Brain microvascular endothelial cell (primary cell): ENCODE measurements at regions not wholly inside any gene's neighbourhood (a gene's known extent, or its start where the extent isn't known, plus 50 kb on each side); places are given as distances from the start of the nearest gene placed in this dataset.

ENCODE experiments used
- DNase-seq: peaks from one replicate; pipeline ENCODE4 v3.0.0-alpha.2; 2020
- H3K27ac ChIP-seq: fragments of 250-450 bp; sonication (Bioruptor Pico); 2 replicates; pipeline ENCODE4 v1.5.1; 2020; ENCODE audit warnings: mild to moderate bottlenecking, moderate library complexity
- H3K27me3 ChIP-seq: fragments of 250-450 bp; sonication (Bioruptor Pico); replicated peaks from 2 replicates; pipeline ENCODE4 v1.5.1; 2020; ENCODE audit warnings: mild to moderate bottlenecking
- H3K36me3 ChIP-seq: fragments of 250-450 bp; sonication (Bioruptor Pico); replicated peaks from 2 replicates; pipeline ENCODE4 v1.5.1; 2020; ENCODE audit warnings: mild to moderate bottlenecking
- H3K4me3 ChIP-seq: 2 replicates; pipeline ENCODE4 v1.5.1; 2011; ENCODE audit warnings: low read depth, mild to moderate bottlenecking, control low read depth, low read length, moderate library complexity
- in situ Hi-C: cut with HindIII; loops from 2 replicates; pipeline ENCODE4 v1.10.0; 2017; ENCODE audit warnings: low sequenced_read_pairs, low pct_ligation_motif_present
- TF ChIP-seq, protein P1 (sequence below): IDR thresholded peaks from 2 replicates; pipeline ENCODE4 v1.5.1; 2011; ENCODE audit warnings: low read depth, mild to moderate bottlenecking, moderate library complexity, low read length, control low read depth, inconsistent platforms; ENCODE audit errors: missing control alignments

DNA sequence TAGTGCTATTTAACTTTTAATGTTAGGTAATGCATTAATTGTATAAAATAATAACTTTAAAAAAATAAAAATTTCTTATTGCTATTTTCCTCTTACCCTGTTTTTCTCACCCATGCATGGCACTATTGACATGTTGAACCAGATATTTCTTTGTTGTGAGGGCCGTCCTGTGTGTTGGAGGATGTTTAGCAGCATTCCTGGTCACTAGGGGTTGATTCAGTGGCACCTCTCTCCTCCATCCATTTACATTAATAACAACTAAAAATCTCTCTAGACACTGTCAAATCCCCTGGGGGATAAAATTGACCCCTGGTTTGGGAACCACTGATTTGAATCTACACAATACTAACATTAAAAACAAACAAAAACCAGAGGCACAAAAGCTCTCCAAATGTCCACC lies 147.5 kb upstream of the MIS18BP1 start:
- TF ChIP-seq, protein P1, sequence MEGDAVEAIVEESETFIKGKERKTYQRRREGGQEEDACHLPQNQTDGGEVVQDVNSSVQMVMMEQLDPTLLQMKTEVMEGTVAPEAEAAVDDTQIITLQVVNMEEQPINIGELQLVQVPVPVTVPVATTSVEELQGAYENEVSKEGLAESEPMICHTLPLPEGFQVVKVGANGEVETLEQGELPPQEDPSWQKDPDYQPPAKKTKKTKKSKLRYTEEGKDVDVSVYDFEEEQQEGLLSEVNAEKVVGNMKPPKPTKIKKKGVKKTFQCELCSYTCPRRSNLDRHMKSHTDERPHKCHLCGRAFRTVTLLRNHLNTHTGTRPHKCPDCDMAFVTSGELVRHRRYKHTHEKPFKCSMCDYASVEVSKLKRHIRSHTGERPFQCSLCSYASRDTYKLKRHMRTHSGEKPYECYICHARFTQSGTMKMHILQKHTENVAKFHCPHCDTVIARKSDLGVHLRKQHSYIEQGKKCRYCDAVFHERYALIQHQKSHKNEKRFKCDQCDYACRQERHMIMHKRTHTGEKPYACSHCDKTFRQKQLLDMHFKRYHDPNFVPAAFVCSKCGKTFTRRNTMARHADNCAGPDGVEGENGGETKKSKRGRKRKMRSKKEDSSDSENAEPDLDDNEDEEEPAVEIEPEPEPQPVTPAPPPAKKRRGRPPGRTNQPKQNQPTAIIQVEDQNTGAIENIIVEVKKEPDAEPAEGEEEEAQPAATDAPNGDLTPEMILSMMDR: no peak
- DNase-seq: no peak
- no peak overlapping the region for H3K4me3 ChIP-seq
- no peak overlapping the region for H3K27ac ChIP-seq
- in situ Hi-C loops: no loop called here
- H3K27me3 ChIP-seq: no peaks in the 10 kb centered on the region
- H3K36me3 ChIP-seq: no peaks in the 10 kb centered on the region

DNA sequence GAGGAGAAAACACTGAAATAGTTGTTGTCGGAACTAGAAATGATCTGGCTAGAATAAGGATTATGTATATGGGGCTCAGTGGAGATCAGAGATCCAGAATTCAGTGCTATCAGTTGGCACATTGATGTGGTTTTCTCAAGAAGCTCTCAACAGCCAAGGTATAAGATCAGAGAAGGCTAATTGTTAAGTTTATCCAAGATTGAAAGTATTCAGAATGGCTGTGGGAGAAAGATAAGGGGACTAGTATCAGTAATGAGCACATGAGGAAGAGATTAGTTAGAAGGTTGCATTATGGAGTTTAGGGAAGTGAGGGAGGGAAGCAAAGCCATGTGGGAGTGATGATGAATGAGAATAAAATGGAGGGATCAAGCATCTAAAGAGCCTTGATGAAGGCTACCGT lies 128.1 kb upstream of the MIS18BP1 start:
- no peak for DNase-seq
- H3K27ac ChIP-seq: no peak overlapping the region
- H3K27me3 ChIP-seq: no peaks in the 10 kb centered on the region
- in situ Hi-C loops: no loop called here
- TF ChIP-seq, protein P1: no peak
- H3K36me3 ChIP-seq: no peaks in the 10 kb centered on the region
- no peak overlapping the region for H3K4me3 ChIP-seq

DNA sequence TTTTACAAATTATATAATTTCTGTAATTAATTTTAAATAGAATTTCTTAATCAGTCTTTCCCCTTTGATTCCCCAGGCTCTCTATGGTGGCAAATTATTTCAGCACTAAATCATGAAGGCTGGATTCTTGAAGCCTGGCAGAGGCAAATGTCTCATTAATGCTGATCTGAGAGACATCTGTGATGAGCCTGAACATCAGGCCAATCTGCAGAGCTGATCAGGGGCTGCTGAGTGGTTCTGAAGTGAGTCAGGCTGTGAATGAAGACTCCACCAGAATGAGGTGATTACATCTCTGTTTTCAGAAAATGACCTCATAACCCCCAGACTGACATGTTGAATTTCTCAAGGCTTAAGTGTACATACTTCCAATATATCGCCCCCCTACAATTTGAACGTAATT lies 124.2 kb upstream of the MIS18BP1 start:
- TF ChIP-seq, protein P1: no peak
- no peaks in the 10 kb centered on the region for H3K27me3 ChIP-seq
- H3K4me3 ChIP-seq: no peak overlapping the region
- no peak for DNase-seq
- H3K27ac ChIP-seq: no peak overlapping the region
- in situ Hi-C loops: no loop called here
- no peaks in the 10 kb centered on the region for H3K36me3 ChIP-seq

DNA sequence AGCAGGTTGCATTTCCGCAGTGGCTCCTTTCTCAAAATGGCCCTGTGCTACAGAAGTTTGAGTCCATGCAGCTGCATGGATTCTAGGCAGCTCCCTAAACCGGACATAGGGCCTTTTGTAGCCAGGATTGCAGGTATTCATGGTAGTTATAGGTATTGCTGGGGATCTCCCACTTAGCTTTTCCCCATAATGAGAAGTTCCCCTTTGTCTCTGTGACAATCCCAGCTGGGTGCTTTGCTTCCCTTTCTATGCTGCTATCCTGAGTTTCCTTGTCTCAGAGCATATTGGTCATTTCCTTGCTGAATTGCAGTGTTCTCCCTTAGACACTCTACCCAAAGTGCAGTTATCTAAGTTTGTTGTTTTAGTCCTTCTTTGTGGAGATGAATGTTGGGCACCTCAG lies 120.9 kb upstream of the MIS18BP1 start:
- no peak for DNase-seq
- H3K4me3 ChIP-seq: no peak overlapping the region
- H3K36me3 ChIP-seq: no peaks in the 10 kb centered on the region
- no peaks in the 10 kb centered on the region for H3K27me3 ChIP-seq
- in situ Hi-C loops: no loop called here
- TF ChIP-seq, protein P1: no peak
- no peak overlapping the region for H3K27ac ChIP-seq

DNA sequence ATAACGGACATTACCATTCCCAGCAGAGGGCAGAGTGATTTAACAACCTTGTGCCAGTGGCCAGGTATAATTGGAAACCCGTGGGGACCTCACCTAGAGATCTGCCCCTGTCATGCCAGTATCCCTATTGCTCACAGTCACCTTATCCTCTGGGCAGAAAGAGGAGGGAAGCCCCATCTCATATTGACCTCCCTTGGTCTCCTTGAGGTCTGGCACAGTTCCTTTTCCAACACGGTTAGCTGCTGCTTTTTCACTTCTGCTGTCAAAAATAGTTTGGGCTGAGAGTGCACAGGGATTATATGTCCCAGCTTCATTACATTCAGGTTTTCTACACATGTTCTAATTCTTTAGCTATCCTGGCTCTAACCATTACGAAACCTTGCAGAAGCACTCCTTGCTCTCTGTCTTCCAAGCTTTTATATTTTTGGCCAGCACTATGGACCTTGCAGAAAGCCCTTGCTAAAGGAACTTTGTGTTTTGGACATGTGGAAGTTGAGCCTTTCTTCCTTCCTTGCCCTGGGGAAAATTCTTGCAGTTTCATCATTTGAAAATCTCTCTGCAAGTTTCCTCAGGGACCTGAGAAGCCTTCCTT lies 111.7 kb upstream of the MIS18BP1 start:
- TF ChIP-seq, protein P1: no peak
- Histone ChIP-seq H3K4me3 (no peak overlapping the region), H3K36me3 (no peaks in the 10 kb centered on the region), H3K27ac (no peak overlapping the region), H3K27me3 (no peaks in the 10 kb centered on the region)
- no peak for DNase-seq
- in situ Hi-C loops: no loop called here

DNA sequence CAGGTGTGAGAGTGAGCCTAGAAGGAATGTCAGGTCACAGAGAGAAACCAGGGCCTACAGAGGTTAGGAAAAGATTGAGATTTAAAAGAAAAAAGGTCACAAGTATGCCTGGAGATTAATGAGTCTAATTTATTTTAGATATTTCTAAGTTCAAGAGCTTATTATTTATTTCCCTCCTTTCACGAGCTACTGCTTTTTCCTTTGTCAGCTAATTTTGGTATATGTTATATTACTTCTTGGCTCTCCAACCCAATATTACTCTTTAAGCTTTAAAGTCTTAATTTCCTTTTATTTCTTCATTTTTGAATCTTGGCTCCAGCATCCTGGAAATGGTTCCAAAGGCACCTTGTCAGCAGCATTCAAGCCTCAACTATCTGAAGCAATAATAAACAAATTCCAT lies 109.5 kb upstream of the MIS18BP1 start:
- Histone ChIP-seq H3K27ac (no peak overlapping the region), H3K4me3 (no peak overlapping the region), H3K27me3 (no peaks in the 10 kb centered on the region), H3K36me3 (no peaks in the 10 kb centered on the region)
- TF ChIP-seq, protein P1: no peak
- in situ Hi-C loops: no loop called here
- DNase-seq: no peak
